ACHN (cell line): ENCODE measurements at regions not wholly inside any gene's neighbourhood (a gene's known extent, or its start where the extent isn't known, plus 50 kb on each side); places are given as distances from the start of the nearest gene placed in this dataset.
"Not testable (repeated sequence)": the region's sequence is repeated elsewhere in the genome, so short reads cannot be mapped to it uniquely, and the experiment has no call there.

Source experiments
- DNase-seq: peaks from one replicate; pipeline ENCODE4 v3.0.0-alpha.2; 2015
- in situ Hi-C: cut with HindIII; loops from 2 replicates; pipeline ENCODE4 v1.10.0; 2017; ENCODE audit warnings: low sequenced_read_pairs, low pct_ligation_motif_present, low pct_unique_long_range_greater_than_20kb

GRCh38 chr2:89986532-89986931, 1295.1 kb downstream of the RPIA start:
- DNase-seq, in situ Hi-C loops: not testable (repeated sequence)

DNA sequence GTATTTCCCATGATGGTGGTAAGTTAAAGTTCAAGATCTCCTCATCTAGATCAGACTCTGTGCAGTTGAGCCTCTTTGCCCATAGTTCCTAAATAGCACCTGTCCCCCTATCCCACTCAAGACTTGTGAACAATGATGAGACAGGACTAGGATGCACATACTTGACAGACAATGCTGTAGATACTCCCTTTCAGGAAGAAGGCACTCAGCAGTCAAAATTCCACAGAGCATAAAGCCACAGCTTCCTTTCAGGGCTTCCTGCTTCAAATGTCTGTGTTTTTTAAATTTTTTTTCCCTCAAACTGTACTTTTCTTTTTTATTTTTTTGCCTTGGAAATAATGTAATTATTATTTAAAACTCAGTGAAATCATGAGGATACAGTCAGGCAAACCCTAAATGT, 1305.3 kb downstream of the RPIA start:
- in situ Hi-C loops, DNase-seq: not testable (repeated sequence)

DNA sequence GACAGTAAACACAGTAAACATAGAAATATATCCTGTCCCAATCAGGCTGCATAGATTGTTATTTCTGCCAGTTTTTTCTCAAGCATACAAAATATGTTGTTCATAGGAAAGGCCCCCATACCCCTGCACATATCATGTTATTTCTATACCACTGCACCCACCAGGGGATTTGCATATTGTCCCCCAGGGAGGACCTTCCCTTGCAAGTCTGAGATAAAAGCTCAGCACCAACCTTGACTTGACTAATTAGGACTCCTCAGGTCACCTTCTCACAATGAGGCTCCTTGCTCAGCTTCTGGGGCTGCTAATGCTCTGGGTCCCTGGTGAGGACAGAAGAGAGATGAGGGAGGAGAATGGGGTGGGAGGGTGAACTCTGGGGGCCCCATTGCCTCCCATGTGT, 1313.1 kb downstream of the RPIA start:
- DNase-seq, in situ Hi-C loops: not testable (repeated sequence)

DNA sequence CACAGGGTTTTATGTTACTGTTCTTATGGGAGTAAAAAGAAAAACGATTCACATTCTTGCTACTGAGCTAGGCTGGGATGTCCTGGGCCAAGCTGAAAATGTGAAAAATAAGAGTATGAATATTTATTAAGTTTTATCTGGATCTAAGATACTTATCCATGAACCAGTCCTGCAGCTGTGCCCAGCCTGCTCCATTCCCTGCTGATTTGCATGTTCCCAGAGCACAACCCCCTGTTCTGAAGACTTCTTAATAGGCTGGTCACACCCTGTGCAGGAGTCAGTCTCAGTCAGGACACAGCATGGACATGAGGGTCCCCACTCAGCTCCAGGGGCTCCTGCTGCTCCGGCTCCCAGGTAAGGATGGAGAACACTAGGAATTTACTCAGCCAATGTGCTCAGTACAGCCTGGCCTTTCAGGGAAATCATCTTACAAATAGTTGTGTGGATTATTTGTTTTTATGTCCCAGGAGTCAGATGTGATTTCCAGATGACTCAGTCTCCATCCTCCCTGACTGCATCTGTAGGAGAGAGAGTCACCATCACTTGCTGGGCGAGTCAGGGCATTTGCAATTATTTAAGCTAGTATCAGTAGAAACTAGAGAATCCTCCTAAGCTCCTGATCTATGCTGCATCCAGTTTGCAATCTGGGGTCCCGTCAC, 1319.1 kb downstream of the RPIA start:
- in situ Hi-C loops, DNase-seq: not testable (repeated sequence)

- DNase-seq, in situ Hi-C loops: not testable (repeated sequence)
These were observed 1319.6 kb downstream of the RPIA start for GRCh38 chr2:90011101-90011443.

- DNase-seq, in situ Hi-C loops: not testable (repeated sequence)
These were observed 1328.4 kb downstream of the RPIA start for GRCh38 chr2:90019908-90020307.

- DNase-seq, in situ Hi-C loops: not testable (repeated sequence)
These were observed 1329.8 kb downstream of the RPIA start for GRCh38 chr2:90021234-90021633.

- in situ Hi-C loops, DNase-seq: not testable (repeated sequence)
These were observed 1335.8 kb downstream of the RPIA start for GRCh38 chr2:90027231-90027643.

GRCh38 chr2:90028381-90029079, 1337.1 kb downstream of the RPIA start:
- in situ Hi-C loops = not testable (repeated sequence)

DNA sequence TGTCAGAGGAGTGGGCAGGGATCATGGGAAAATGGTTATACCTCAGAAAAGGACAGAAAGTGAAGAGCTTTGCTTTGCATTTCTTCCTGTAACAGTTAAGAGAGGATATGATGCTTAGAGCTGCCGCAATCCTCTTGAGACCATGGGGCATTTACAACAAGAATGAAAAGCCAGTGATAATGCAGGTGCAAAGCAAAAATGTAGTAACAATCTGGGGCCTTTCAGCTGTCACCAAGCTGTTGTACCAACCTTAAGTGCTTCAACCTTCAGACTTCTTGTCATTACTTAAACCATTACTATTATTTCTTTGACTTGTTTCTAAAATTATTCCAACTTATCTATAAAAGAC, 1337.6 kb downstream of the RPIA start:
- in situ Hi-C loops, DNase-seq: not testable (repeated sequence)

More at GRCh38 chr2:90028381-90029079, 1337.1 kb downstream of the RPIA start:
- DNase-seq = not testable (repeated sequence)

GRCh38 chr2:90032269-90032668, 1340.8 kb downstream of the RPIA start:
- DNase-seq = not testable (repeated sequence)

DNA sequence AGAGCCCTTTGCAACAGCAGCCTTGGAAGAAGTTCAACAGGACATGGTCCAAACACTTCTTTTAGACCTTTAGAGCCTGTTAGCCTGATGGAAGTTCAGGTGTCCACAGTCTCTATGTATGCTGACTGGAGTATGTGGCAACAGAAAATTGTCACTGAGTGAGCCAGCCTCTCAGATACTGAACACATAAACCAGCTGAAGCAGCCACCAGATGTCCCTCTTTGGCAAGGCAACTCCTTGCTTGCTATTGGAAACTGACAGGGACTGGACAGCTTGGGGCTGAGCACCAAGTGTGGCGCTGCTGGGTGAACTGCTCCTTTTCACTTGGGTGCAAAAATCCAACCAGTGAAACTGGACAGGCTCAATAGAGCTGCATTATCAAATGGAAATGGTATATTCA, 1344.9 kb downstream of the RPIA start:
- in situ Hi-C loops = not testable (repeated sequence)
- peak; percentile 1 for DNase-seq

More at GRCh38 chr2:90032269-90032668, 1340.8 kb downstream of the RPIA start:
- in situ Hi-C loops = not testable (repeated sequence)

DNA sequence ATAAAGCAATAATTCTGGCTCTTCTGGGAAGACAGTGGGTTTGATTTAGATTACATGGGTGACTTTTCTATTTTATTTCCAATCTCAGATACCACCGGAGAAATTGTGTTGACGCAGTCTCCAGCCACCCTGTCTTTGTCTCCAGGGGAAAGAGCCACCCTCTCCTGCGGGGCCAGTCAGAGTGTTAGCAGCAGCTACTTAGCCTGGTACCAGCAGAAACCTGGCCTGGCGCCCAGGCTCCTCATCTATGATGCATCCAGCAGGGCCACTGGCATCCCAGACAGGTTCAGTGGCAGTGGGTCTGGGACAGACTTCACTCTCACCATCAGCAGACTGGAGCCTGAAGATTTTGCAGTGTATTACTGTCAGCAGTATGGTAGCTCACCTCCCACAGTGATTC, 1347.6 kb downstream of the RPIA start:
- in situ Hi-C loops, DNase-seq: not testable (repeated sequence)

DNA sequence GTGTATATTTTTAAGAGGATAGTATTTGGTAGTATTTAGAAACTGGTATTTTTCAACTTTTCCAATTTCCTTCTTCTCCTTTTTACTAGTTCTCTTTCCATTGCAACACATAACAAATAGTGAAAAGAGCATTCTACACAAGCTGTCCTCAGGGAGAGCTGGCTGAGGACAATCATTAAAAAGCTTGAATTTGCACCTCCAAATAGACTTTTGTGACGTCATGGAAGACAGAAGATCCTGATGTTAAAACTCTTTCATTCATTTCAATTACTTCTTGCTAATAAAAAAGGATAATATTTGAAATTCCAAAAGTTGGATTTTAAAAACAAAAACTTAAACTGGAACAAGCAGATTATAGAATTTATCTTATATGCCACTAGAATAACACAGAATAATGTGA, 1356.3 kb downstream of the RPIA start:
- in situ Hi-C loops, DNase-seq: not testable (repeated sequence)

GRCh38 chr2:90052113-90052631, 1360.7 kb downstream of the RPIA start:
- DNase-seq, in situ Hi-C loops: not testable (repeated sequence)

DNA sequence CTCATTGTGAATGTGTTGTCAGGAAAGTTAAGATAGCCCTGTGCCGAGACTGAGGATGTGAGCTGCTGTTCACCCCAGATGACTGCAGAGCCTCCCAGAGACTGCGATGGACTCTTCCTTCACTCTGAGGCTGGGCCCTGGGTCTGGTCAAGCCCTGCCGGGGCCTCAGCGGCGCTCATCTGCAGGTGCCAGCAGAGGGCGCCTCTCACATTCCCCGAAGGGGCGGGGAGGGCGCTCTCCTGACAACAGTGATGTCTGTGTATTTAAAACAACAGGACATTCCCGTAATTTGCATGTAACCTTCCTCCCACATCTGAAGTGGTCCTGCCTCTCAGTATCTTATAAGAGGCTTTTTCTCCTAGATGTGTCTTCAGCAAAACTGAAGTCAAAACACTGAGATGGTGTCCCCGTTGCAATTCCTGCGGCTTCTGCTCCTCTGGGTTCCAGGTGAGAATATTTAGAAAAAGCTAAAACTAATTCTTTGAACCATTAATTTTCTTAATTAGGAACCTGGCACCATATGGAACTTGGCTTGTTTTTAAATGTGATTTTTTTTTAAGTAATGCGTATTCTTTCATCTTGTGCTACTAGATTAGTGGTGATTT, 1377.9 kb downstream of the RPIA start:
- in situ Hi-C loops = no loop called here
- DNase-seq = peak; percentile 42

GRCh38 chr2:90076311-90076710, 1384.8 kb downstream of the RPIA start:
- in situ Hi-C loops = no loop called here
- no peak for DNase-seq

- no peak for DNase-seq
- in situ Hi-C loops = no loop called here
These were observed 1386.5 kb downstream of the RPIA start for GRCh38 chr2:90077948-90078347.

- in situ Hi-C loops = no loop called here
- DNase-seq = no peak
These were observed 1387.9 kb downstream of the RPIA start for GRCh38 chr2:90079374-90079773.
